Spleen (tissue), 11 donors: ENCODE measurements at regions not wholly inside any gene's neighbourhood (a gene's known extent, or its start where the extent isn't known, plus 50 kb on each side); places are given as distances from the start of the nearest gene placed in this dataset.

ENCODE experiments used
- DNase-seq: peaks from one replicate; pipeline ENCODE4 v3.0.0-alpha.2; 2020
- H3K27ac ChIP-seq, 8 donors: fragments of 200-600 bp; sonication (generic) in 7 of 8; 1 replicate in 4 of 8; 2 replicates in 4 of 8; pipeline versions ENCODE4 v1.5.0 to v1.8.0; 2016 to 2021; ENCODE audit warnings: inconsistent platforms in 4 of 8, mild to moderate bottlenecking in 4 of 8, moderate library complexity in 1 of 8
- H3K27me3 ChIP-seq, 7 donors: fragments of 200-600 bp; sonication (generic) in 6 of 7; replicated peaks in 1 of 7; 1 replicate in 4 of 7; 2 replicates in 3 of 7; pipeline versions ENCODE4 v1.5.0 to v1.8.0; 2016 to 2021; ENCODE audit warnings: inconsistent platforms in 3 of 7, mild to moderate bottlenecking in 1 of 7
- H3K36me3 ChIP-seq, 6 donors: fragments of 200-600 bp; sonication (generic) in 5 of 6; 1 replicate in 4 of 6; 2 replicates in 2 of 6; pipeline versions ENCODE4 v1.5.0 to v1.8.0; 2016 to 2021; ENCODE audit warnings: inconsistent platforms in 2 of 6
- H3K4me1 ChIP-seq, 6 donors: fragments of 200-600 bp; sonication (generic) in 5 of 6; 1 replicate in 3 of 6; 2 replicates in 3 of 6; pipeline versions ENCODE4 v1.5.0 to v1.8.0; 2016 to 2021; ENCODE audit warnings: inconsistent platforms in 3 of 6
- H3K4me3 ChIP-seq, 8 donors: fragments of 200-600 bp; sonication (generic) in 7 of 8; 1 replicate in 4 of 8; 2 replicates in 4 of 8; pipeline versions ENCODE4 v1.5.0 to v1.8.0; 2016 to 2021; ENCODE audit warnings: inconsistent platforms in 4 of 8, mild to moderate bottlenecking in 4 of 8, moderate library complexity in 2 of 8
- H3K9me3 ChIP-seq, 8 donors: fragments of 200-600 bp; sonication (generic) in 7 of 8; 1 replicate in 4 of 8; 2 replicates in 4 of 8; pipeline versions ENCODE4 v1.5.0 to v1.8.0; 2016 to 2021; ENCODE audit warnings: inconsistent platforms in 4 of 8
- POLR2A ChIP-seq, 3 donors: fragments of 450-650 bp; IDR thresholded peaks; one replicate each; pipeline ENCODE4 v1.5.1; 2017; ENCODE audit warnings: antibody characterized with exemption in 3 of 3, mild to moderate bottlenecking in 1 of 3
- POLR2AphosphoS5 ChIP-seq, 3 donors: sonication (generic); formaldehyde crosslinking; IDR thresholded peaks; one replicate each; pipeline ENCODE4 v1.5.1; 2017; ENCODE audit warnings: antibody characterized with exemption in 3 of 3
- WGBS, 5 donors: extraction: QIAGEN DNeasy Blood & Tissue Kit in 3 of 5; methylation state at CpG; one replicate each; pipeline versions ENCODE4 v1.1.5 to v1.1.7; 2013 to 2018; 5-methylcytosine and 5-hydroxymethylcytosine counted together
- intact Hi-C: fragments of 100-400 bp; cut with DNase I; formaldehyde crosslinking; loops from one replicate; pipeline ENCODE4 v1.15.0; 2023; ENCODE audit warnings: low total_unique reads
- TF ChIP-seq, protein P1 (sequence below), 11 experiments: fragments of 200-600 bp in 7 of 11; fragments of 450-650 bp in 4 of 11; sonication (generic) in 4 of 11; IDR thresholded peaks in 8 of 11; conservative IDR thresholded peaks in 3 of 11; 1 replicate in 7 of 11; 2 replicates in 4 of 11; pipeline versions ENCODE4 v1.4.0 to v1.8.0; 2016 to 2021; ENCODE audit warnings: antibody characterized with exemption in 11 of 11, inconsistent platforms in 4 of 11, mild to moderate bottlenecking in 1 of 11
- donor health status: healthy with polysubstance abuse.
- donor health status: DM: no; HTN: no; CAD: no; lungs with moderate emphysema.
- donor health status: DM: no; HTN: no; CAD: no.
- donor health status: Bipolar disorder and iron deficiency.
- donor health status: healthy.
- donor health status: DM: no; HTN: no; CAD: no.
- donor health status: DM: yes; HTN: yes; CAD: no.

DNA sequence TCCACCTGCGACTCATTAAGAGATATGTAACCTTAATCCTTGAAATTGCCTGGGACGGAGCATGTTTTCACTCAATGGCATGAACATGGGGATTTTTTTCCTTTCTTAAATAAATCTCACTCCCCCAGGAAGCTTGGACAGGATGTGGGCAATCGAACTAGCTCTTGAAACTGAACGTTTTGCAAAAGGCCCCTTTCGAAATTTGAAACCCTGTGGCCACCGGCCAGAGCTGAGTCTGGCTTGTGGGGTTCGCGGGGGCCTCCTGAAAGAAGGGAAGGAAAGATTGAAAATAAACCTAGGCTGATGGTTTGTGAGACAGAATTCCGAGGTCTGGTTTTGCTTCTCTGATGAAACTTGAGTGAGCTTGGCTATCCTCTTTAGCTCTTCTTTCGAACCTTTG, 101.4 kb upstream of the RTL1 start:
- Histone ChIP-seq H3K9me3 (no peaks in the 10 kb centered on the region), H3K4me3 (no peak overlapping the region), H3K36me3 (no peaks in the 10 kb centered on the region), H3K27ac (peak overlapping the region in 6 of 8 donors; percentile 30 to 65 (median 38)), H3K4me1 (peaks cover 7 to 28% (median 18%) of the 10 kb centered on the region in 6 donors), H3K27me3 (peaks cover 0 to 22% (median 0%) of the 10 kb centered on the region in 7 donors)
- DNase-seq, result no peak
- TF ChIP-seq, protein P1, sequence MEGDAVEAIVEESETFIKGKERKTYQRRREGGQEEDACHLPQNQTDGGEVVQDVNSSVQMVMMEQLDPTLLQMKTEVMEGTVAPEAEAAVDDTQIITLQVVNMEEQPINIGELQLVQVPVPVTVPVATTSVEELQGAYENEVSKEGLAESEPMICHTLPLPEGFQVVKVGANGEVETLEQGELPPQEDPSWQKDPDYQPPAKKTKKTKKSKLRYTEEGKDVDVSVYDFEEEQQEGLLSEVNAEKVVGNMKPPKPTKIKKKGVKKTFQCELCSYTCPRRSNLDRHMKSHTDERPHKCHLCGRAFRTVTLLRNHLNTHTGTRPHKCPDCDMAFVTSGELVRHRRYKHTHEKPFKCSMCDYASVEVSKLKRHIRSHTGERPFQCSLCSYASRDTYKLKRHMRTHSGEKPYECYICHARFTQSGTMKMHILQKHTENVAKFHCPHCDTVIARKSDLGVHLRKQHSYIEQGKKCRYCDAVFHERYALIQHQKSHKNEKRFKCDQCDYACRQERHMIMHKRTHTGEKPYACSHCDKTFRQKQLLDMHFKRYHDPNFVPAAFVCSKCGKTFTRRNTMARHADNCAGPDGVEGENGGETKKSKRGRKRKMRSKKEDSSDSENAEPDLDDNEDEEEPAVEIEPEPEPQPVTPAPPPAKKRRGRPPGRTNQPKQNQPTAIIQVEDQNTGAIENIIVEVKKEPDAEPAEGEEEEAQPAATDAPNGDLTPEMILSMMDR (IDR thresholded peaks at IDR 0.05 in 8 of 11, conservative IDR thresholded peaks at IDR 0.05 in 3 of 11), result no peak
- TF ChIP-seq POLR2AphosphoS5 (IDR thresholded peaks at IDR 0.05), result no peak
- WGBS, 5 donors, result 24 to 39% (median 30%) methylated on average over 10 of the region's 10 CpGs
- intact Hi-C loops, result no loop called here

DNA sequence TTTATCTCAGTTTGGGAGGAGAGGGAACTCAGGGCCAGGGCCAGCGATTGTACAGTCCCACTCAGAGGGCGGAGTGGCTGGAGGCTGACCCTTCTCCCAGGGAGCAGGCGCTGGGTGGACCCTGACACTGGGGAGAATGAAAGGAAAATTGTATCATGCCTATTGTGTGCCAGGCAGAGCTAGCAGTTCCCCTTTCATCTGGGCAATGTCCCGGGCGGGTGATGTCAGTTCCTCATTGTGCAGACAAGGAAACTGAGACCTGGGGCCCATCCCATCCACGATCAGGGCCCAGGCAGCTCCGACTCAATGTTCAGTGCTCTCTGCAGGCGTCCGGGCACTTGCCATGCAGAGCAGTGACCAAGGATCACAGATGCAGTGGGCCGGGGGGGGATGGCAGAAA, 101.9 kb upstream of the RTL1 start:
- H3K27ac ChIP-seq, result peak overlapping the region in 6 of 8 donors; percentile 30 to 65 (median 38)
- no peaks in the 10 kb centered on the region for H3K36me3 ChIP-seq
- DNase-seq, result peak; percentile 74
- TF ChIP-seq, protein P1 (IDR thresholded peaks at IDR 0.05 in 8 of 11, conservative IDR thresholded peaks at IDR 0.05 in 3 of 11), result no peak
- TF ChIP-seq POLR2A (IDR thresholded peaks at IDR 0.05) (no peak), POLR2AphosphoS5 (IDR thresholded peaks at IDR 0.05) (no peak)
- peaks cover 0 to 22% (median 0%) of the 10 kb centered on the region in 7 donors for H3K27me3 ChIP-seq
- peaks cover 7 to 28% (median 18%) of the 10 kb centered on the region in 6 donors for H3K4me1 ChIP-seq
- 29 to 43% (median 38%) methylated on average over 6 to 10 of the region's 10 CpGs for WGBS, 5 donors
- H3K4me3 ChIP-seq, result peak overlapping the region in 1 of 8 donors; percentile 7
- intact Hi-C loops, result no loop called here
- H3K9me3 ChIP-seq, result no peaks in the 10 kb centered on the region

DNA sequence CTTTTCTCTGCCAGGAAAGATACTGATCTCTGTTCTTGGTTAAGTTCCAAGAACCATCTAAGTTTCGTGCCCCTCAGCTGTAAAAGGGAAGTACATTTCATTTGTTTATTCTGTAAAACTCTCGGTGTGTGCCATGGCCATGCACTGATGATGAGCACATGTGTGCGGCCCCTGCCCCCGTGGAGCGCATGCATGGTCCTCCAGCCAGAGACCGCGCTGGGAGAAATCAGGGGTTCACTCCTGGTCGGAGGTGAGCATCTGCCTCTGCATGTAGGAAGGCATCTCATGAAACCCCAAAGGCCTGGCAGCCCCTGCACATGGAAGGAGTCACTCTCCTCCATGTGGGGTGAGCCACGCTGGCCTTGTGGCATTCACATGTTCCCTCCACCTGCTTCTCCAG, 102.5 kb upstream of the RTL1 start:
- 31 to 57% (median 37%) methylated on average over 9 of the region's 9 CpGs for WGBS, 5 donors
- no peaks in the 10 kb centered on the region for H3K9me3 ChIP-seq
- no peak overlapping the region for H3K4me3 ChIP-seq
- TF ChIP-seq POLR2A (IDR thresholded peaks at IDR 0.05), result no peak
- TF ChIP-seq POLR2AphosphoS5 (IDR thresholded peaks at IDR 0.05), result no peak
- TF ChIP-seq, protein P1 (IDR thresholded peaks at IDR 0.05 in 8 of 11, conservative IDR thresholded peaks at IDR 0.05 in 3 of 11), result no peak
- no peaks in the 10 kb centered on the region for H3K36me3 ChIP-seq
- intact Hi-C loops, result no loop called here
- peaks cover 0 to 22% (median 0%) of the 10 kb centered on the region in 7 donors for H3K27me3 ChIP-seq
- no peak overlapping the region for H3K27ac ChIP-seq
- peak; percentile 66 for DNase-seq
- peaks cover 7 to 28% (median 18%) of the 10 kb centered on the region in 6 donors for H3K4me1 ChIP-seq

DNA sequence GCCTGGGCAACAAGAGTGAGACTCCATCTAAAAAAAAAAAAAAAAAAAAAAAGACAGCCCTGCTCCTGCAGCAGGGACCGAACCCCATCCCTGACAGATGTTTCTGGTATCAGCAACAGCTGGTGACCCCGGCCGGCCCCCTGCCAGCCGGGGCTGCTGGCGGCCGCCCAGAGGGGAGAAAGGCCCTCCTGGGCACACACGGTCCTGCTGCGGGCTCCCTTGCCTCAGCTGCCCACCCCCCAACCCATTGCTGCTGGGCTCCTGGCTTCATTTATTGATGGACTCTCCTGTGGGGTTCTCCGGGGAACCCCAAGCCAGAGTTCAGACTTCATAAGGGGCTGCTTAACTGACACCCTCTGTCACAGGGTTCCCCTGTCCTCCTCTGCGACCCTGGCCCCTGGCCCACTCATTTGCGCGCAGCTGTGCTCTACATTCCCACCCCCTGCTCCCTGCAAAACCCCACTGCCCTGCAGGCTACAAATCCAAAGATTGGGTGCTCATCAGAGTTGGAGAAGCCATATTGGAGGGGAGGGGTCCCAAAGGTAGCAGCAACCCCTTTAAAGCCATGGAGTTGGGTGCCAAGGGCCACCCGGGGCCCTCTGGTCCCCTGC, 103.6 kb upstream of the RTL1 start:
- Histone ChIP-seq H3K27me3 (peaks cover 0 to 22% (median 0%) of the 10 kb centered on the region in 7 donors), H3K27ac (no peak overlapping the region), H3K9me3 (peaks cover 0 to 9% (median 5%) of the 10 kb centered on the region in 8 donors), H3K4me3 (no peak overlapping the region), H3K4me1 (peaks cover 7 to 28% (median 18%) of the 10 kb centered on the region in 6 donors), H3K36me3 (peaks cover 0 to 5% (median 0%) of the 10 kb centered on the region in 6 donors)
- DNase-seq, result peak; percentile 43
- TF ChIP-seq, protein P1 (IDR thresholded peaks at IDR 0.05 in 8 of 11, conservative IDR thresholded peaks at IDR 0.05 in 3 of 11), result no peak
- TF ChIP-seq POLR2A (IDR thresholded peaks at IDR 0.05) (no peak), POLR2AphosphoS5 (IDR thresholded peaks at IDR 0.05) (no peak)
- intact Hi-C loops, result no loop called here
- WGBS, 5 donors, result 86 to 95% (median 91%) methylated on average over 12 to 13 of the region's 13 CpGs
